GM23338 (cell line): ENCODE measurements at regions not wholly inside any gene's neighbourhood (a gene's known extent, or its start where the extent isn't known, plus 50 kb on each side); places are given as distances from the start of the nearest gene placed in this dataset.

Experiments
- ATAC-seq: fragments of 200-7000 bp; cut with Tn5 transposase; 3 replicates; pipeline ENCODE4 v1.9.1; 2020
- DNase-seq: peaks from one replicate; pipeline ENCODE4 v3.0.0-alpha.2; 2015; ENCODE audit warnings: low spot score
- H2AFZ ChIP-seq: fragments of 200-600 bp; sonication (generic); 2 replicates; pipeline ENCODE4 v1.8.0; 2016; ENCODE audit warnings: antibody characterized with exemption, mild to moderate bottlenecking, moderate library complexity
- H3F3A ChIP-seq: fragments of 200-600 bp; sonication (generic); replicated peaks from 2 replicates; pipeline ENCODE4 v1.8.0; 2017; ENCODE audit warnings: antibody characterized with exemption, mixed run types, low read depth
- H3K27ac ChIP-seq: fragments of 200-600 bp; sonication (generic); 2 replicates; pipeline ENCODE4 v1.6.1; 2016; ENCODE audit warnings: low read depth
- H3K27me3 ChIP-seq: fragments of 200-600 bp; sonication (generic); 2 replicates; pipeline ENCODE4 v1.8.0; 2016; ENCODE audit warnings: mild to moderate bottlenecking, mixed run types, moderate library complexity; ENCODE audit not compliant: insufficient read depth
- H3K36me3 ChIP-seq: fragments of 200-600 bp; sonication (generic); 2 replicates; pipeline ENCODE4 v1.8.0; 2016; ENCODE audit warnings: mild to moderate bottlenecking; ENCODE audit not compliant: insufficient read depth
- H3K4me1 ChIP-seq: fragments of 200-600 bp; sonication (generic); 2 replicates; pipeline ENCODE4 v1.8.0; 2016; ENCODE audit warnings: mild to moderate bottlenecking, moderate library complexity; ENCODE audit not compliant: insufficient read depth
- H3K4me2 ChIP-seq: fragments of 200-600 bp; sonication (generic); 2 replicates; pipeline ENCODE4 v1.7.1; 2017; ENCODE audit warnings: mixed run types
- H3K4me3 ChIP-seq: fragments of 200-600 bp; sonication (generic); 2 replicates; pipeline ENCODE4 v1.6.1; 2016; ENCODE audit warnings: mixed run types
- H3K79me2 ChIP-seq: fragments of 200-600 bp; sonication (generic); replicated peaks from 2 replicates; pipeline ENCODE4 v1.8.0; 2017; ENCODE audit warnings: mild to moderate bottlenecking; ENCODE audit not compliant: insufficient read depth
- H3K9me2 ChIP-seq: fragments of 200-600 bp; sonication (generic); 2 replicates; pipeline ENCODE4 v1.8.0; 2017; ENCODE audit not compliant: insufficient read depth
- H4K20me1 ChIP-seq: fragments of 200-600 bp; sonication (generic); replicated peaks from 2 replicates; pipeline ENCODE4 v1.8.0; 2017; ENCODE audit warnings: mild to moderate bottlenecking; ENCODE audit not compliant: insufficient read depth
- H3K27ac Mint-ChIP-seq: 2 replicates; pipeline ENCODE4 v1.8.0; 2020; ENCODE audit warnings: inconsistent platforms, mild to moderate bottlenecking, moderate library complexity, mixed read lengths
- H3K27me3 Mint-ChIP-seq: 3 replicates; pipeline ENCODE4 v1.8.0; 2022; ENCODE audit warnings: low read depth, mild to moderate bottlenecking, moderate library complexity, mixed read lengths, inconsistent platforms; ENCODE audit not compliant: insufficient read depth, poor library complexity
- H3K36me3 Mint-ChIP-seq: 3 replicates; pipeline ENCODE4 v1.8.0; 2021; ENCODE audit warnings: low read depth, mild to moderate bottlenecking, inconsistent platforms, moderate library complexity, mixed read lengths
- H3K4me1 Mint-ChIP-seq: 3 replicates; pipeline ENCODE4 v1.8.0; 2020; ENCODE audit warnings: mild to moderate bottlenecking, inconsistent platforms, mixed read lengths
- H3K4me3 Mint-ChIP-seq: 3 replicates; pipeline ENCODE4 v1.8.0; 2021; ENCODE audit warnings: moderate library complexity, mild to moderate bottlenecking, inconsistent platforms, mixed read lengths
- H3K9me3 Mint-ChIP-seq: 3 replicates; pipeline ENCODE4 v1.8.0; 2020; ENCODE audit warnings: moderate library complexity, mild to moderate bottlenecking, inconsistent platforms, mixed read lengths
- CREB1 ChIP-seq: fragments of 250-450 bp; sonication (Bioruptor Pico); IDR thresholded peaks from 2 replicates; pipeline ENCODE4 v1.5.0; 2020; ENCODE audit warnings: low read depth, mild to moderate bottlenecking, moderate library complexity
- EZH2 ChIP-seq: fragments of 200-600 bp; sonication (generic); IDR thresholded peaks from one replicate; pipeline ENCODE4 v1.8.0; 2017; ENCODE audit warnings: antibody characterized with exemption, mild to moderate bottlenecking, low read depth; ENCODE audit not compliant: unreplicated experiment
- EZH2phosphoT487 ChIP-seq: fragments of 200-600 bp; sonication (generic); IDR thresholded peaks from one replicate; pipeline ENCODE4 v1.8.1; 2018; ENCODE audit warnings: antibody characterized with exemption; ENCODE audit not compliant: unreplicated experiment
- JUNB ChIP-seq: IDR thresholded peaks from one replicate; pipeline ENCODE4 v1.6.1; 2016; ENCODE audit warnings: antibody characterized with exemption; ENCODE audit not compliant: unreplicated experiment
- NANOG ChIP-seq: IDR thresholded peaks from 2 replicates; pipeline ENCODE4 v1.6.1; 2016; ENCODE audit warnings: antibody characterized with exemption, borderline replicate concordance
- POLR2AphosphoS5 ChIP-seq: IDR thresholded peaks from 2 replicates; pipeline ENCODE4 v1.6.1; 2016; ENCODE audit warnings: antibody characterized with exemption, low read depth
- STAT1 ChIP-seq: IDR thresholded peaks from one replicate; pipeline ENCODE4 v1.6.1; 2016; ENCODE audit warnings: antibody characterized with exemption; ENCODE audit not compliant: unreplicated experiment
- ZNF114 ChIP-seq: fragments of 250-450 bp; sonication (Bioruptor Pico); IDR thresholded peaks from 2 replicates; pipeline ENCODE4 v1.5.0; 2020; ENCODE audit warnings: mild to moderate bottlenecking, moderate library complexity
- ZNF331 ChIP-seq: fragments of 250-450 bp; sonication (Bioruptor Pico); IDR thresholded peaks from 2 replicates; pipeline ENCODE4 v1.5.0; 2020; ENCODE audit warnings: low read depth, mild to moderate bottlenecking, moderate library complexity
- TF ChIP-seq, protein P1 (sequence below): IDR thresholded peaks from one replicate; pipeline ENCODE4 v1.6.1; 2018; ENCODE audit warnings: antibody characterized with exemption; ENCODE audit not compliant: unreplicated experiment
- TF ChIP-seq, protein P2 (sequence below): IDR thresholded peaks from 2 replicates; pipeline ENCODE4 v1.6.1; 2016; ENCODE audit warnings: antibody characterized with exemption
- TF ChIP-seq, protein P3 (sequence below), 2 experiments: fragments of 200-600 bp in 1 of 2; sonication (generic) in 1 of 2; conservative IDR thresholded peaks; 2 replicates each; pipeline versions ENCODE4 v1.5.1 to v1.6.1; 2016 to 2017; ENCODE audit warnings: antibody characterized with exemption in 2 of 2, low read depth in 2 of 2, mild to moderate bottlenecking in 2 of 2, moderate library complexity in 1 of 2

DNA sequence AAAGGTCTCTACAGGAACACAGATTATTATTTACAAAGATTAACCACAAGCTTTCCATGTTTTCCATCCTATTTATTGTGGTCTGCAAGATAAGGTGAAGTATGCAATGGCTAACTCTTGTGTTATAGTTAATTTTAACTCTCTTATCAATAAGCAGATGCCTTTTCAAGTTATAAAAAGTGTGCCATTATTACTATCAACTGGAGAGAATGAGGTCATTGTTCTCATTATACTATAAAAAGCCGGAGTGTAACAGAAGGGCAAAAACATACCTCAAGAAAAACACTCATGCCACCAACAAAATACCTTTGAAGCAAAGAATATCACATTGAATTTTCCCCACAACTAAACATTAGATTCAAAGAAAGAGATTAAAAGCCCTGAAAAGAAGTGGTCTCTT lies 52.0 kb upstream of the SORBS2 start (continued):
- TF ChIP-seq, protein P1, sequence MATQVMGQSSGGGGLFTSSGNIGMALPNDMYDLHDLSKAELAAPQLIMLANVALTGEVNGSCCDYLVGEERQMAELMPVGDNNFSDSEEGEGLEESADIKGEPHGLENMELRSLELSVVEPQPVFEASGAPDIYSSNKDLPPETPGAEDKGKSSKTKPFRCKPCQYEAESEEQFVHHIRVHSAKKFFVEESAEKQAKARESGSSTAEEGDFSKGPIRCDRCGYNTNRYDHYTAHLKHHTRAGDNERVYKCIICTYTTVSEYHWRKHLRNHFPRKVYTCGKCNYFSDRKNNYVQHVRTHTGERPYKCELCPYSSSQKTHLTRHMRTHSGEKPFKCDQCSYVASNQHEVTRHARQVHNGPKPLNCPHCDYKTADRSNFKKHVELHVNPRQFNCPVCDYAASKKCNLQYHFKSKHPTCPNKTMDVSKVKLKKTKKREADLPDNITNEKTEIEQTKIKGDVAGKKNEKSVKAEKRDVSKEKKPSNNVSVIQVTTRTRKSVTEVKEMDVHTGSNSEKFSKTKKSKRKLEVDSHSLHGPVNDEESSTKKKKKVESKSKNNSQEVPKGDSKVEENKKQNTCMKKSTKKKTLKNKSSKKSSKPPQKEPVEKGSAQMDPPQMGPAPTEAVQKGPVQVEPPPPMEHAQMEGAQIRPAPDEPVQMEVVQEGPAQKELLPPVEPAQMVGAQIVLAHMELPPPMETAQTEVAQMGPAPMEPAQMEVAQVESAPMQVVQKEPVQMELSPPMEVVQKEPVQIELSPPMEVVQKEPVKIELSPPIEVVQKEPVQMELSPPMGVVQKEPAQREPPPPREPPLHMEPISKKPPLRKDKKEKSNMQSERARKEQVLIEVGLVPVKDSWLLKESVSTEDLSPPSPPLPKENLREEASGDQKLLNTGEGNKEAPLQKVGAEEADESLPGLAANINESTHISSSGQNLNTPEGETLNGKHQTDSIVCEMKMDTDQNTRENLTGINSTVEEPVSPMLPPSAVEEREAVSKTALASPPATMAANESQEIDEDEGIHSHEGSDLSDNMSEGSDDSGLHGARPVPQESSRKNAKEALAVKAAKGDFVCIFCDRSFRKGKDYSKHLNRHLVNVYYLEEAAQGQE = no peak
- TF ChIP-seq, protein P2, sequence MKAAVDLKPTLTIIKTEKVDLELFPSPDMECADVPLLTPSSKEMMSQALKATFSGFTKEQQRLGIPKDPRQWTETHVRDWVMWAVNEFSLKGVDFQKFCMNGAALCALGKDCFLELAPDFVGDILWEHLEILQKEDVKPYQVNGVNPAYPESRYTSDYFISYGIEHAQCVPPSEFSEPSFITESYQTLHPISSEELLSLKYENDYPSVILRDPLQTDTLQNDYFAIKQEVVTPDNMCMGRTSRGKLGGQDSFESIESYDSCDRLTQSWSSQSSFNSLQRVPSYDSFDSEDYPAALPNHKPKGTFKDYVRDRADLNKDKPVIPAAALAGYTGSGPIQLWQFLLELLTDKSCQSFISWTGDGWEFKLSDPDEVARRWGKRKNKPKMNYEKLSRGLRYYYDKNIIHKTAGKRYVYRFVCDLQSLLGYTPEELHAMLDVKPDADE = no peak
- no peak for TF ChIP-seq ZNF331 (CRISPR knock-in tag)
- TF ChIP-seq POLR2AphosphoS5 = no peak
- no peak for TF ChIP-seq ZNF114
- TF ChIP-seq, protein P3, sequence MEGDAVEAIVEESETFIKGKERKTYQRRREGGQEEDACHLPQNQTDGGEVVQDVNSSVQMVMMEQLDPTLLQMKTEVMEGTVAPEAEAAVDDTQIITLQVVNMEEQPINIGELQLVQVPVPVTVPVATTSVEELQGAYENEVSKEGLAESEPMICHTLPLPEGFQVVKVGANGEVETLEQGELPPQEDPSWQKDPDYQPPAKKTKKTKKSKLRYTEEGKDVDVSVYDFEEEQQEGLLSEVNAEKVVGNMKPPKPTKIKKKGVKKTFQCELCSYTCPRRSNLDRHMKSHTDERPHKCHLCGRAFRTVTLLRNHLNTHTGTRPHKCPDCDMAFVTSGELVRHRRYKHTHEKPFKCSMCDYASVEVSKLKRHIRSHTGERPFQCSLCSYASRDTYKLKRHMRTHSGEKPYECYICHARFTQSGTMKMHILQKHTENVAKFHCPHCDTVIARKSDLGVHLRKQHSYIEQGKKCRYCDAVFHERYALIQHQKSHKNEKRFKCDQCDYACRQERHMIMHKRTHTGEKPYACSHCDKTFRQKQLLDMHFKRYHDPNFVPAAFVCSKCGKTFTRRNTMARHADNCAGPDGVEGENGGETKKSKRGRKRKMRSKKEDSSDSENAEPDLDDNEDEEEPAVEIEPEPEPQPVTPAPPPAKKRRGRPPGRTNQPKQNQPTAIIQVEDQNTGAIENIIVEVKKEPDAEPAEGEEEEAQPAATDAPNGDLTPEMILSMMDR (conservative IDR thresholded peaks at IDR 0.05; ENCODE audit: low read depth in 2 of 2) = no peak
- TF ChIP-seq CREB1 = no peak
- no peak for TF ChIP-seq STAT1
- no peak for TF ChIP-seq EZH2phosphoT487
- no peak for TF ChIP-seq EZH2
- no peak for TF ChIP-seq JUNB

DNA sequence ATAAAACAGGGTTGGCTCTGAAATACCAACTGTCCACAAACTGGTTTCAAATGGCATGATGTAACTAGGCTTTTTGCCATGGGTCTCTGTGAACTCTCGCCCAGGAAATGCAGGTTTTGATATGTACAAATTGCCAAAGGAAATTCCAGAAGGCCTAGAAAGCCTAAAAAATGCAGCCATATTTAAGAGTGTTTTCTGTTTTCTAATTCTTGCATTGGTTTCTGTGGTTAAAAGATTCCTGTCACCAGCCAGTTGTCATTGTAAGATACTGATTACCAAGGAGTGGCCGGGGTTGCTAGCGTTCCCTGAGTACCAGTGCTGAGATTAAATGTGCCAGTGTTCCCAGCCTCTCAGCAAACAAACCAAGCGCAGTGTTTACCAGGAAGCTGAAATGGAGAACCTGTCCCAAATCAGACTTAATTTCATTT lies 53.9 kb upstream of the SORBS2 start:
- Mint-ChIP-seq H3K4me1 (peaks cover 32% of the 10 kb centered on the region), H3K9me3 (no peaks in the 10 kb centered on the region; the same call in 2 of the 3 replicates), H3K27me3 (peaks cover 2% of the 10 kb centered on the region), H3K27ac (0 out of 2 replicates have a peak overlapping the region, but pooled peaks have one; percentile 27), H3K36me3 (no peaks in the 10 kb centered on the region), H3K4me3 (no peak overlapping the region)
- ATAC-seq (no peak), DNase-seq (peak; percentile 23)
- H3K36me3 ChIP-seq = no peaks in the 10 kb centered on the region
- no peak overlapping the region; the same call in 1 of the 2 replicates for H3K27ac ChIP-seq
- H3F3A ChIP-seq = no peaks in the 10 kb centered on the region
- H4K20me1 ChIP-seq = no peaks in the 10 kb centered on the region
- peaks cover 17% of the 10 kb centered on the region for H3K4me1 ChIP-seq
- H3K4me3 ChIP-seq = no peak overlapping the region
- no peaks in the 10 kb centered on the region for H3K27me3 ChIP-seq
- H3K4me2 ChIP-seq = no peak overlapping the region; the same call in 1 of the 2 replicates
- peak overlapping the region; percentile 64; the same call in 1 of the 2 replicates for H2AFZ ChIP-seq
- H3K79me2 ChIP-seq = no peaks in the 10 kb centered on the region
- H3K9me2 ChIP-seq = no peaks in the 10 kb centered on the region; the same call in 1 of the 2 replicates
- TF ChIP-seq, protein P2 = no peak
- TF ChIP-seq POLR2AphosphoS5 = no peak
- TF ChIP-seq, protein P1 = no peak
- no peak for TF ChIP-seq ZNF331 (CRISPR knock-in tag)
- no peak for TF ChIP-seq CREB1
- TF ChIP-seq ZNF114 = no peak
- no peak for TF ChIP-seq EZH2phosphoT487
- no peak for TF ChIP-seq EZH2
- TF ChIP-seq, protein P3 (conservative IDR thresholded peaks at IDR 0.05; ENCODE audit: low read depth in 2 of 2) = no peak
- TF ChIP-seq NANOG = no peak
